HEK293 (cell line): ENCODE measurements at regions not wholly inside any gene's neighbourhood (a gene's known extent, or its start where the extent isn't known, plus 50 kb on each side); places are given as distances from the start of the nearest gene placed in this dataset.

Experiments
- FEZF1 ChIP-seq: fragments of 450-650 bp; formaldehyde crosslinking; IDR thresholded peaks from 2 replicates; pipeline ENCODE4 v1.5.1; 2016; ENCODE audit warnings: missing biosample characterization, missing genetic modification characterization
- YY1 ChIP-seq: fragments of 450-650 bp; formaldehyde crosslinking; IDR thresholded peaks from 2 replicates; pipeline ENCODE4 v1.5.1; 2018; ENCODE audit warnings: missing biosample characterization, missing genetic modification characterization
- ZNF16 ChIP-seq: fragments of 450-650 bp; formaldehyde crosslinking; IDR thresholded peaks from 2 replicates; pipeline ENCODE4 v1.5.1; 2016; ENCODE audit warnings: low read depth, missing biosample characterization, missing genetic modification characterization
- ZNF214 ChIP-seq: fragments of 450-650 bp; formaldehyde crosslinking; IDR thresholded peaks from 2 replicates; pipeline ENCODE4 v1.5.1; 2017; ENCODE audit warnings: missing biosample characterization, mild to moderate bottlenecking, missing genetic modification characterization, borderline replicate concordance
- ZNF24 ChIP-seq: fragments of 450-650 bp; formaldehyde crosslinking; IDR thresholded peaks from 2 replicates; pipeline ENCODE4 v1.5.1; 2016; ENCODE audit warnings: missing biosample characterization, missing genetic modification characterization
- ZNF626 ChIP-seq: fragments of 450-650 bp; sonication (Bioruptor Pico); formaldehyde crosslinking; IDR thresholded peaks from 2 replicates; pipeline ENCODE4 v1.5.1; 2018; ENCODE audit warnings: missing biosample characterization, missing genetic modification characterization, inconsistent platforms
- TF ChIP-seq, protein P1 (sequence below): fragments of 450-650 bp; formaldehyde crosslinking; IDR thresholded peaks from 2 replicates; pipeline ENCODE4 v1.5.1; 2016; ENCODE audit warnings: missing biosample characterization, missing genetic modification characterization
- TF ChIP-seq, protein P2 (sequence below): fragments of 450-650 bp; formaldehyde crosslinking; IDR thresholded peaks from 2 replicates; pipeline ENCODE4 v1.5.1; 2016; ENCODE audit warnings: missing biosample characterization, missing genetic modification characterization
- TF ChIP-seq, protein P3 (sequence below): fragments of 450-650 bp; formaldehyde crosslinking; IDR thresholded peaks from 2 replicates; pipeline ENCODE4 v1.5.1; 2016; ENCODE audit warnings: missing biosample characterization, missing genetic modification characterization

DNA sequence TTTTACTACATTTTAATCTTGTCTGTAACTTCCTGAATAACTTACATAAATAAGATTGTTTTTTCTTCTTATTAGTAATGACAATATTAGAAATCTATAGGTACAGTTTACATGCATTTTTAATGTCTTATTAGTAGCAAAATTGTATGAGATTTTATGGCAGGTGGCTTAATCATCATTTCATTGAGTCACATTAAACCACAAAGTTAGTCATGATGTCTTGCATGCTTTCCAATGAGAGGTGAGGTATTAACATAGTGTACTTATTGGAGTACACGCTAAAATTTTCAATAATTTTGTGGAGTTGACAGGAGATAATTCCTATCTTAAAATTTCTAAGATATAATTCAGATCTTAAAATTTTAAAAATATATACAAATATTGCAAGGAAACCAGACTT, 989.6 kb upstream of the ARRDC3 start:
- TF ChIP-seq, protein P1, sequence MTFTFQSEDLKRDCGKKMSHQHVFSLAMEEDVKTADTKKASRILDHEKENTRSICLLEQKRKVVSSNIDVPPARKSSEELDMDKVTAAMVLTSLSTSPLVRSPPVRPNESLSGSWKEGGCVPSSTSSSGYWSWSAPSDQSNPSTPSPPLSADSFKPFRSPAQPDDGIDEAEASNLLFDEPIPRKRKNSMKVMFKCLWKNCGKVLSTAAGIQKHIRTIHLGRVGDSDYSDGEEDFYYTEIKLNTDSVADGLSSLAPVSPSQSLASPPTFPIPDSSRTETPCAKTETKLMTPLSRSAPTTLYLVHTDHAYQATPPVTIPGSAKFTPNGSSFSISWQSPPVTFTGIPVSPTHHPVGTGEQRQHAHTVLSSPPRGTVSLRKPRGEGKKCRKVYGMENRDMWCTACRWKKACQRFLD (tag by site-specific recombination): no peak
- TF ChIP-seq, protein P2, sequence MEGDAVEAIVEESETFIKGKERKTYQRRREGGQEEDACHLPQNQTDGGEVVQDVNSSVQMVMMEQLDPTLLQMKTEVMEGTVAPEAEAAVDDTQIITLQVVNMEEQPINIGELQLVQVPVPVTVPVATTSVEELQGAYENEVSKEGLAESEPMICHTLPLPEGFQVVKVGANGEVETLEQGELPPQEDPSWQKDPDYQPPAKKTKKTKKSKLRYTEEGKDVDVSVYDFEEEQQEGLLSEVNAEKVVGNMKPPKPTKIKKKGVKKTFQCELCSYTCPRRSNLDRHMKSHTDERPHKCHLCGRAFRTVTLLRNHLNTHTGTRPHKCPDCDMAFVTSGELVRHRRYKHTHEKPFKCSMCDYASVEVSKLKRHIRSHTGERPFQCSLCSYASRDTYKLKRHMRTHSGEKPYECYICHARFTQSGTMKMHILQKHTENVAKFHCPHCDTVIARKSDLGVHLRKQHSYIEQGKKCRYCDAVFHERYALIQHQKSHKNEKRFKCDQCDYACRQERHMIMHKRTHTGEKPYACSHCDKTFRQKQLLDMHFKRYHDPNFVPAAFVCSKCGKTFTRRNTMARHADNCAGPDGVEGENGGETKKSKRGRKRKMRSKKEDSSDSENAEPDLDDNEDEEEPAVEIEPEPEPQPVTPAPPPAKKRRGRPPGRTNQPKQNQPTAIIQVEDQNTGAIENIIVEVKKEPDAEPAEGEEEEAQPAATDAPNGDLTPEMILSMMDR (tag by site-specific recombination): no peak
- TF ChIP-seq ZNF214 (tag by site-specific recombination): no peak
- TF ChIP-seq, protein P3, sequence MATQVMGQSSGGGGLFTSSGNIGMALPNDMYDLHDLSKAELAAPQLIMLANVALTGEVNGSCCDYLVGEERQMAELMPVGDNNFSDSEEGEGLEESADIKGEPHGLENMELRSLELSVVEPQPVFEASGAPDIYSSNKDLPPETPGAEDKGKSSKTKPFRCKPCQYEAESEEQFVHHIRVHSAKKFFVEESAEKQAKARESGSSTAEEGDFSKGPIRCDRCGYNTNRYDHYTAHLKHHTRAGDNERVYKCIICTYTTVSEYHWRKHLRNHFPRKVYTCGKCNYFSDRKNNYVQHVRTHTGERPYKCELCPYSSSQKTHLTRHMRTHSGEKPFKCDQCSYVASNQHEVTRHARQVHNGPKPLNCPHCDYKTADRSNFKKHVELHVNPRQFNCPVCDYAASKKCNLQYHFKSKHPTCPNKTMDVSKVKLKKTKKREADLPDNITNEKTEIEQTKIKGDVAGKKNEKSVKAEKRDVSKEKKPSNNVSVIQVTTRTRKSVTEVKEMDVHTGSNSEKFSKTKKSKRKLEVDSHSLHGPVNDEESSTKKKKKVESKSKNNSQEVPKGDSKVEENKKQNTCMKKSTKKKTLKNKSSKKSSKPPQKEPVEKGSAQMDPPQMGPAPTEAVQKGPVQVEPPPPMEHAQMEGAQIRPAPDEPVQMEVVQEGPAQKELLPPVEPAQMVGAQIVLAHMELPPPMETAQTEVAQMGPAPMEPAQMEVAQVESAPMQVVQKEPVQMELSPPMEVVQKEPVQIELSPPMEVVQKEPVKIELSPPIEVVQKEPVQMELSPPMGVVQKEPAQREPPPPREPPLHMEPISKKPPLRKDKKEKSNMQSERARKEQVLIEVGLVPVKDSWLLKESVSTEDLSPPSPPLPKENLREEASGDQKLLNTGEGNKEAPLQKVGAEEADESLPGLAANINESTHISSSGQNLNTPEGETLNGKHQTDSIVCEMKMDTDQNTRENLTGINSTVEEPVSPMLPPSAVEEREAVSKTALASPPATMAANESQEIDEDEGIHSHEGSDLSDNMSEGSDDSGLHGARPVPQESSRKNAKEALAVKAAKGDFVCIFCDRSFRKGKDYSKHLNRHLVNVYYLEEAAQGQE (tag by site-specific recombination): no peak
- no peak for TF ChIP-seq FEZF1 (tag by site-specific recombination)
- no peak for TF ChIP-seq ZNF24
- no peak for TF ChIP-seq ZNF626 (tag by site-specific recombination)
- TF ChIP-seq ZNF16 (tag by site-specific recombination): no peak
- TF ChIP-seq YY1 (tag by site-specific recombination): no peak
